ENCODE measurements at regions not wholly inside any gene's neighbourhood (a gene's known extent, or its start where the extent isn't known, plus 50 kb on each side); places are given as distances from the start of the nearest gene placed in this dataset.

DNA sequence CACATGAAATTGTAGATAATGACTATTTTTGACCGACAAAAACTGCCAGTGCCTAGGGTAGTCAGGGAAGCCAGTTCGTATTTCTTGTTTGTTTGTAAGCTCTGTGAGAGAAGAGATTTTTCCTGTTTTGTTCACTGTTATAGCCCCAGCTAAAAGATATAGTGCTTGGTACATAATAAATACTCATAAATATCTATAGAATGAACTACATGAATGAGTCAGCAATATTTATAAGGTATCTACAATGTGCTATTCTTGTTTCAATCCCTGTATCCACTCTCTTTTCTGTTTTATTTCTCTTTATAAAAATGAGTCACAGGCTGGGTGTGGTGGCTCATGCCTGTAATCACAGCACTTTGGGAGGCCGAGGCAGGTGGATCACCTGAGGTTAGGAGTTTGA lies 275.6 kb upstream of the FANCL start:
- Histone ChIP-seq H3K4me2 (ENCODE audit: low read depth, low read length, poor library complexity, severe bottlenecking) (no peak overlapping the region), H3K9ac (ENCODE audit: low read length) (no peak overlapping the region), H3K36me3 (ENCODE audit: low read length) (no peaks in the 10 kb centered on the region), H2AFZ (ENCODE audit: low read depth, low read length, severe bottlenecking) (no peak overlapping the region), H3K79me2 (ENCODE audit: insufficient read depth, low read length) (no peaks in the 10 kb centered on the region), H3K4me3 (ENCODE audit: insufficient read depth, low read length, poor library complexity, severe bottlenecking) (no peak overlapping the region), H3K9me3 (ENCODE audit: insufficient read depth, low read length) (no peaks in the 10 kb centered on the region), H3K9me2 (replicated peaks; ENCODE audit: insufficient read depth, low read length) (no peaks in the 10 kb centered on the region), H3K27me3 (ENCODE audit: low read length) (no peaks in the 10 kb centered on the region), H3K27ac (ENCODE audit: low read depth, low read length) (no peak overlapping the region), H4K20me1 (ENCODE audit: low read depth, low read length) (no peaks in the 10 kb centered on the region), H3F3A (ENCODE audit: insufficient read depth) (no peaks in the 10 kb centered on the region)
- no peak for TF ChIP-seq EZH2phosphoT487 (conservative IDR thresholded peaks at IDR 0.05; ENCODE audit: low read length)
- TF ChIP-seq, protein P1, sequence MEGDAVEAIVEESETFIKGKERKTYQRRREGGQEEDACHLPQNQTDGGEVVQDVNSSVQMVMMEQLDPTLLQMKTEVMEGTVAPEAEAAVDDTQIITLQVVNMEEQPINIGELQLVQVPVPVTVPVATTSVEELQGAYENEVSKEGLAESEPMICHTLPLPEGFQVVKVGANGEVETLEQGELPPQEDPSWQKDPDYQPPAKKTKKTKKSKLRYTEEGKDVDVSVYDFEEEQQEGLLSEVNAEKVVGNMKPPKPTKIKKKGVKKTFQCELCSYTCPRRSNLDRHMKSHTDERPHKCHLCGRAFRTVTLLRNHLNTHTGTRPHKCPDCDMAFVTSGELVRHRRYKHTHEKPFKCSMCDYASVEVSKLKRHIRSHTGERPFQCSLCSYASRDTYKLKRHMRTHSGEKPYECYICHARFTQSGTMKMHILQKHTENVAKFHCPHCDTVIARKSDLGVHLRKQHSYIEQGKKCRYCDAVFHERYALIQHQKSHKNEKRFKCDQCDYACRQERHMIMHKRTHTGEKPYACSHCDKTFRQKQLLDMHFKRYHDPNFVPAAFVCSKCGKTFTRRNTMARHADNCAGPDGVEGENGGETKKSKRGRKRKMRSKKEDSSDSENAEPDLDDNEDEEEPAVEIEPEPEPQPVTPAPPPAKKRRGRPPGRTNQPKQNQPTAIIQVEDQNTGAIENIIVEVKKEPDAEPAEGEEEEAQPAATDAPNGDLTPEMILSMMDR (IDR thresholded peaks at IDR 0.05; ENCODE audit: insufficient read depth, low read length, poor library complexity, severe bottlenecking): no peak

GRCh38 chr2:58515827-58516573 lies 274.9 kb upstream of the FANCL start:
- Histone ChIP-seq H2AFZ (ENCODE audit: low read depth, low read length, severe bottlenecking) (no peak overlapping the region), H3K9ac (ENCODE audit: low read length) (no peak overlapping the region), H3F3A (ENCODE audit: insufficient read depth) (no peaks in the 10 kb centered on the region), H3K36me3 (ENCODE audit: low read length) (no peaks in the 10 kb centered on the region), H3K9me2 (replicated peaks; ENCODE audit: insufficient read depth, low read length) (no peaks in the 10 kb centered on the region), H3K4me2 (ENCODE audit: low read depth, low read length, poor library complexity, severe bottlenecking) (no peak overlapping the region), H3K27me3 (ENCODE audit: low read length) (no peaks in the 10 kb centered on the region), H3K27ac (ENCODE audit: low read depth, low read length) (no peak overlapping the region), H3K79me2 (ENCODE audit: insufficient read depth, low read length) (no peaks in the 10 kb centered on the region), H3K4me3 (ENCODE audit: insufficient read depth, low read length, poor library complexity, severe bottlenecking) (no peak overlapping the region), H4K20me1 (ENCODE audit: low read depth, low read length) (no peaks in the 10 kb centered on the region), H3K9me3 (ENCODE audit: insufficient read depth, low read length) (no peaks in the 10 kb centered on the region)
- TF ChIP-seq EZH2phosphoT487 (conservative IDR thresholded peaks at IDR 0.05; ENCODE audit: low read length): no peak
- TF ChIP-seq, protein P1 (IDR thresholded peaks at IDR 0.05; ENCODE audit: insufficient read depth, low read length, poor library complexity, severe bottlenecking): no peak

DNA sequence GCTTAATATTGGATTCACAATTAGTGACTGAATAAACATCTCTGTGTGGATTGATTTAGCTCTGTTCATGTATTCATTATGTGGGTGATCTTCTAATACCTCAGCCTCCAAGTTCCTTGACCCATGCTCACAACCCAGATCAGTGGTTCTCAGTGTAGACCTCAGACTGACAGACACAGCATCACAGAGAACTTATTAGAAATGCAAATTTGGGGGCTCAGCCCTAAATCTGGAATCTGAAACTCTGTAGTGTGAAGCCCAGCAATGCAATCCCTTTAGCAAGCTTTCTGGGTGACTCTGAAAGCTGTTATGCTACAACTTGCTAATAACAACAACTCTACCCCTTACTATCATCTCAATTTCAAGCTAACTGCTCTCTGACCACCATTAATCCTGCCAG lies 273.1 kb upstream of the FANCL start:
- no peak overlapping the region for H2AFZ ChIP-seq (ENCODE audit: low read depth, low read length, severe bottlenecking)
- no peaks in the 10 kb centered on the region for H4K20me1 ChIP-seq (ENCODE audit: low read depth, low read length)
- no peaks in the 10 kb centered on the region for H3K36me3 ChIP-seq (ENCODE audit: low read length)
- TF ChIP-seq EZH2phosphoT487 (conservative IDR thresholded peaks at IDR 0.05; ENCODE audit: low read length): no peak
- TF ChIP-seq, protein P1 (IDR thresholded peaks at IDR 0.05; ENCODE audit: insufficient read depth, low read length, poor library complexity, severe bottlenecking): no peak
- H3K9me3 ChIP-seq (ENCODE audit: insufficient read depth, low read length): no peaks in the 10 kb centered on the region
- H3K27ac ChIP-seq (ENCODE audit: low read depth, low read length): no peak overlapping the region
- H3K27me3 ChIP-seq (ENCODE audit: low read length): no peaks in the 10 kb centered on the region
- no peaks in the 10 kb centered on the region for H3F3A ChIP-seq (ENCODE audit: insufficient read depth)
- no peaks in the 10 kb centered on the region for H3K79me2 ChIP-seq (ENCODE audit: insufficient read depth, low read length)
- no peak overlapping the region for H3K4me2 ChIP-seq (ENCODE audit: low read depth, low read length, poor library complexity, severe bottlenecking)
- H3K4me3 ChIP-seq (ENCODE audit: insufficient read depth, low read length, poor library complexity, severe bottlenecking): no peak overlapping the region
- H3K9ac ChIP-seq (ENCODE audit: low read length): no peak overlapping the region
- no peaks in the 10 kb centered on the region for H3K9me2 ChIP-seq (replicated peaks; ENCODE audit: insufficient read depth, low read length)
